Rectal smooth muscle tissue (tissue), 1 donor: ENCODE measurements at regions not wholly inside any gene's neighbourhood (a gene's known extent, or its start where the extent isn't known, plus 50 kb on each side); places are given as distances from the start of the nearest gene placed in this dataset.

Experiments used
- H3K27ac ChIP-seq: one replicate; pipeline ENCODE4 v1.7.0; 2013; ENCODE audit warnings: low read depth, low read length, inconsistent platforms
- H3K27me3 ChIP-seq: one replicate; pipeline ENCODE4 v1.7.0; 2013; ENCODE audit warnings: low read length; ENCODE audit not compliant: control insufficient read depth, insufficient read depth
- H3K36me3 ChIP-seq: one replicate; pipeline ENCODE4 v1.7.0; 2013; ENCODE audit warnings: low read length; ENCODE audit not compliant: control insufficient read depth, insufficient read depth
- H3K4me1 ChIP-seq: one replicate; pipeline ENCODE4 v1.7.0; 2013; ENCODE audit warnings: low read length; ENCODE audit not compliant: control insufficient read depth, insufficient read depth
- H3K4me3 ChIP-seq: one replicate; pipeline ENCODE4 v1.7.0; 2013; ENCODE audit warnings: low read length
- H3K9ac ChIP-seq: one replicate; pipeline ENCODE4 v1.7.0; 2013; ENCODE audit warnings: low read length

DNA sequence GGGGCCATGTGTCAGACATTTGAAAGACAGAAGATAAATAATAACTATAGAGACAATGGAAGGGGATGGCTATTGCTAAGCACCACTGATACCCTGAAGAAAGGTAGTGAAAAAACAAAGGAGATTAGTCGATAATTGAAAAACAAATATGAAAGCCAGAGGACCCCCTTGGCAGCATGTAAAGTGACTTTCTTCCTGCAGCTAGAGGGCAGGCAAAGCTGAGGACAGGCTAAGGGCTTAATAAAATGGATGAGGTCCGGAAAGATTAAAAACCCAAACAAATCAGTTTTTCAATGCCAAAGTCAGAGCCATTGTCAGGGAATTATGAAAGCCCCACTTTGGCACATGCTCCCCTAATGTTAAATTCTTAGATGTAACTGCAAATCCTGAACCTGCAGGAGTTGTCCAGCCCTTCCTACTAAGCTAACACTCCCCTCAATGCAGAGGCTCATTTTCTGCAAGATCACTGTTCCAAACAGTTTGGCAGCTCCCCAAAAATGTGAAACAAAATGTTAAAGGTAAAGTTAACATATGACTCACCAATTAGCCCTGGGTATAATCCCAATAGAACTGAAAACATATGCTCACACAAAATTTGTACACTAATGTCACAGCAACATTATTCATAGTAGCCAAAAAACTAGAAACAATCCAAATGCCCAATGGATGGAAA is 1177.9 kb downstream of the GRIK2 start:
- Histone ChIP-seq H3K27ac (no peak overlapping the region), H3K27me3 (no peaks in the 10 kb centered on the region), H3K4me3 (no peak overlapping the region), H3K4me1 (no peaks in the 10 kb centered on the region), H3K9ac (no peak overlapping the region), H3K36me3 (no peaks in the 10 kb centered on the region)

DNA sequence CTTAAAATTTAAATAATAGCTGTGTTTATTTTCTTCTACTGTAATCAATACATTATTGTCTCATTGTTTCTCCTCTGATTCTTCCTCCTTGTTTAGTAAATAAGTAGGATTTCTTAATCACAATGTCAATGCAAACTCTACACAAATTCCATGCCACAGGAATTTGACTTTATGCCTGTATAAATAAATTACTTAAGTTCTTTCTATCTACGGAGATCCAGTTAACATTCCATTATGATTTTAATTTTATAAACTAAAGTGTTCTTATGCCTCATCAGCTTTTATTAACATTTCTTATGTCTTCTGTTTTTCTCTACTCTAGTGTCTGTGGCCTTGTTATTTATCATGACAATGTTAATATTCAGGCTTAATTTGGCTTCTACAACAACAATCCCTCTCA is 1169.2 kb downstream of the GRIK2 start:
- H3K36me3 ChIP-seq: no peaks in the 10 kb centered on the region
- H3K27ac ChIP-seq: no peak overlapping the region
- H3K27me3 ChIP-seq: no peaks in the 10 kb centered on the region
- H3K9ac ChIP-seq: no peak overlapping the region
- no peaks in the 10 kb centered on the region for H3K4me1 ChIP-seq
- no peak overlapping the region for H3K4me3 ChIP-seq

DNA sequence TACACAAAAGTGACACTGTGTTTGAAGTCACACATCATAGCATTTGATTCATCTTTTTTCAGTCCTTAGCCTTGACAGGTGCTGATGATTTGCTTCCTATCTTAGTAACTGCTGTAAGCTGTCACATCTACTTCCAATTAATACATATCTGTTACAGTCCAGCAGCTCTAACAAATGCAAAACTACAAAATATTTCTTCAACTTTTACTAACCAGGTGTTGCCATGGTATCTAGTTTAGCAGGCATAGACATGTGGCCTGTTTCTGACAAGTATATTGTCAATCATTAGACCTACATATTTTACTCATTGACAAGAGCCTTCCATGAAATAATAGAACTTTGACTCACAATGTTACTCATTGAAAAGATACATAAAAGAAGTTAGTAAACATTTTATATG is 1159.7 kb downstream of the GRIK2 start:
- no peaks in the 10 kb centered on the region for H3K4me1 ChIP-seq
- no peak overlapping the region for H3K4me3 ChIP-seq
- H3K9ac ChIP-seq: no peak overlapping the region
- H3K27ac ChIP-seq: no peak overlapping the region
- H3K27me3 ChIP-seq: no peaks in the 10 kb centered on the region
- H3K36me3 ChIP-seq: no peaks in the 10 kb centered on the region

DNA sequence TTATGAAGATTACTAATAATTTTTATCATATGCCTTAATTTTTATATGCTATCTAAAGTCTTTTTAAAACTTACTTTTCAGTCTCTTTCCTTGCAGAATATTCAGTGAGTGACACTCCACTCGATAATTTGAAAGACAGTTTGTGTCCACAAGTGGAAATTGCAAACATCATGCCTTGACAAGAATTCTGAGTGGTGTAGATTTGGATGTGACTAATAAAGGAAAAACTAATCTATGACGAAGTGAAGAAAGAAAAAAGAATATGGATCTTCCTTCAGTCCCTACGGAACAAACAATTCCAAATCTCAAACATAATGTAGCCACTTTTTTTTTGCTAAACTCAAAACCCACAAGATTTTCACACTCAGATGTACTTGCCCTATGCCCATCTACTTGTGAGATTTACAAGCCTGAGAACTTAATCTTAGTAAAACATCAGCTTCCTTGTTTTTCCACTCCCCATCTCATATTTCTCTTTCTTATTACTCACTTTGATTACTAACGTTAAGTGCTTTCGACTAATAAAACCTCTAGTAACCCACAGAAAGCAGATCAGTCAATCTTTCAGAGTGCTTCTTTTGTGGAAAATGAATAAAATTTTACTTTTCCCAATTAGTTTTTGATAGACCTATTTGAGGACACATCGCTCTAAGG is 1155.8 kb downstream of the GRIK2 start:
- Histone ChIP-seq H3K4me1 (no peaks in the 10 kb centered on the region), H3K9ac (no peak overlapping the region), H3K36me3 (no peaks in the 10 kb centered on the region), H3K4me3 (no peak overlapping the region), H3K27me3 (no peaks in the 10 kb centered on the region), H3K27ac (no peak overlapping the region)

DNA sequence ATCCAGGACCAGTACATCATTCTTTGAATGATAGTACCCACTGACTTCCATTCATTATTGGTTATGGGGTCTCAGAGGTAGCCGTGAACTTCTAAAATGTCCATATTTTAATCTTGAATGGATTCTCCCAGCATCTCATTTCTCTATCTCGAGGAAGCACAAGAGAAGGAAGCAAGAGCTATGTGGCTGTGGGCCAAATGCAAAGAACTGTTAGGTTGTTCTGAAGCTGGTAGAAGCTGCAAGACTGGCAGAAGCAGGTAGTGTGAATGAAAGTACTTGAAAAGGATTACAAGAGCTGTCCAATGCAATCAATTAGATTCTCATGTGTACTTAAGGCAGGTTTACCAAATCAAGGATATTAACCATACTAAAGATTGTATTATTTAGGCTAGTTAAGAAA is 1131.8 kb downstream of the GRIK2 start:
- H3K27ac ChIP-seq: no peak overlapping the region
- H3K4me1 ChIP-seq: no peaks in the 10 kb centered on the region
- no peak overlapping the region for H3K4me3 ChIP-seq
- no peak overlapping the region for H3K9ac ChIP-seq
- H3K36me3 ChIP-seq: no peaks in the 10 kb centered on the region
- no peaks in the 10 kb centered on the region for H3K27me3 ChIP-seq

DNA sequence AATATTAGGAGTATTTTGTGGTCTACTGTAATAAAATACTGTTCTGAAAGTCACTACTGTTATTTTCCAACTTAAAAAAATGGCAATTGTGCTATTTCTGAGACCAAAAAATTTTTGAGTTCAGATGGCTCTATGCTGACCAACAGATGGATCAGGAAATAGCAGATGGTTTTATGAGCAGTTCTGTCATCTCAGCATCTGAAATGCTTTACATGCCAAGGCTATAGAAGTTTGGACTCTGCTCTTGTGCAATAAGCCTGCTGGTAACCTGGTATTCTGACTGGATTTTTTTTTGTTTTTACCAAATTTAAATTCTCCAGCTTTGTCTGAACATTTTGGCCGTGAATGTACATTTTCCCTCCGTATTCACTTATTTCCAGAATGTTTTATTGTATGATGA is 1127.5 kb downstream of the GRIK2 start:
- Histone ChIP-seq H3K36me3 (no peaks in the 10 kb centered on the region), H3K4me3 (no peak overlapping the region), H3K4me1 (no peaks in the 10 kb centered on the region), H3K27ac (no peak overlapping the region), H3K9ac (no peak overlapping the region), H3K27me3 (no peaks in the 10 kb centered on the region)

DNA sequence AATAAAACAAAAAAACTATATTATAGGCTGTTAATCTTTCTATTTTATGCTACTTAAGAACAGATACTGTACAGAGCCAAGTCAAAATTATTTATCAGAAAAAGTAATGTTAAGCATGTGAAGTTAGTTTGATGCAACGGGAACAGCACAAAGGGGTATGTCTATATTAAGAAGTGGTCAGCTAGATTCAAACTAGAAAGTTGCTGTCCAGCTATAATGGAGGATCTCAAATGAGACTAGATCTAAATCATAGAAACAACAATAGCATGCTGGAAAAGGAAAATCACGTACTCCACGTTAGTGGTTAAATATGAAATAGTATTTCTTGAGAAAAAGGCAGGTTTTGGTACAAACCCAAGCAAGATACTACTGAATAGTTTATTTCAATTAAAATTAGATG is 1124.0 kb downstream of the GRIK2 start:
- H3K27me3 ChIP-seq: no peaks in the 10 kb centered on the region
- H3K4me1 ChIP-seq: no peaks in the 10 kb centered on the region
- H3K36me3 ChIP-seq: no peaks in the 10 kb centered on the region

DNA sequence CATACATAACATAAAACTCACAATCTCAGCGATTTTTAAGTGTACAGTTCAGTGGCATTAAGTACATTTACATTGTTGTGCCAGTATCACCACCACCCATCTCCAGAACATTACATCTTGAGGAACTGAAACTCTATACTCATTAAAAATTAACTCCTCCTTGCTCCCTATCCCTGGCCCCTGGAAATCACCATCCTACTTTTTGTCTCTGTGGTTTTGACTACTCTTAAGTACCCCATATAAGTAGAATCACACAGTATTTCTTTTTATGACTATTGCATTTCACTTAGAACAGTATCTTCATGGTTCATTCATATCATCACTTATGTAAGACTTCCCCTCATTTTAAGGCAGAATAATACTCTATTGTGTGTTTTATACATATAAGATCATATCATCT is 1108.1 kb downstream of the GRIK2 start:
- no peak overlapping the region for H3K4me3 ChIP-seq
- no peaks in the 10 kb centered on the region for H3K36me3 ChIP-seq
- no peak overlapping the region for H3K9ac ChIP-seq
- no peaks in the 10 kb centered on the region for H3K4me1 ChIP-seq
- no peaks in the 10 kb centered on the region for H3K27me3 ChIP-seq
- H3K27ac ChIP-seq: no peak overlapping the region

More for the DNA sequence above, 1124.0 kb downstream of the GRIK2 start:
- H3K4me3 ChIP-seq: no peak overlapping the region
- no peak overlapping the region for H3K27ac ChIP-seq
- no peak overlapping the region for H3K9ac ChIP-seq

DNA sequence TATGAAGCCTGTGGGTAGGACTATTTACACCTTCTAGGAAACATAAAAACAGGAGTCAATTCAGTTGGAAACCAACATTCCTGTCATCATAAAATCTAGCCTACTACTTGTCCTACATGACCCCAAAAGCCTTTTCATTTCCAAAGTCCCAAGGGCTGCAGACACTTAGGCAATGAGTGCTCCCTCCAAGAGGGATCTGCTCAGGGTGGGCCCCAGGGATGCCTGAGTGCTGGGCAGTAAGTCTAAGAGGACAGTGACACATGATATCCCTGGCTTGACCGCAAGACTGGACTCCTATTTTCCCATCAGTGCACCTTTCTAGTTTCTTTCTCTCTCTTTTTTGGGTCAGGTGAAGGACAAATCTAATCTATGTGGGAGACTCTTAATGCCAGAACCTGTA is 1101.3 kb downstream of the GRIK2 start:
- no peaks in the 10 kb centered on the region for H3K36me3 ChIP-seq
- H3K4me1 ChIP-seq: no peaks in the 10 kb centered on the region
- H3K27me3 ChIP-seq: no peaks in the 10 kb centered on the region
- H3K27ac ChIP-seq: no peak overlapping the region
- no peak overlapping the region for H3K4me3 ChIP-seq
- no peak overlapping the region for H3K9ac ChIP-seq

DNA sequence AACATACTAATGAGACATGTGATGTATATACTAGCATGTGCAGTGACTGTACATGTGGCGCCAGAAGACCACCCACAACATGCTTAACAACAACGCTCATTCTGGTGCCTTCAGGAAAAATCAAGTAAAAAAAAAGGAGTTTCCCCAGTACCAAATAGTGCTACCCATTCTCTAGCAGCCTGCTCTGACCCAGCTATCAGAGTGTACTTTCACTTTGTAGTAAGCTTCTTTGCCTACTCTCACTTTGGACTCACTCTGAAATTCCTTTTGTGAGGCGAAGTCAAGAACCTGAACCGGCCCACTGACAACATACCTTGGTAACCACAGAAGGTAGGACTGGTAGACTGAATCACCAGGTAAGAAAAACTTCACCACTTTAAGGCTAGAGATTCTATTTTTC is 1100.0 kb downstream of the GRIK2 start:
- no peaks in the 10 kb centered on the region for H3K36me3 ChIP-seq
- no peaks in the 10 kb centered on the region for H3K27me3 ChIP-seq
- no peak overlapping the region for H3K27ac ChIP-seq
- H3K4me3 ChIP-seq: no peak overlapping the region
- no peaks in the 10 kb centered on the region for H3K4me1 ChIP-seq
- H3K9ac ChIP-seq: no peak overlapping the region

DNA sequence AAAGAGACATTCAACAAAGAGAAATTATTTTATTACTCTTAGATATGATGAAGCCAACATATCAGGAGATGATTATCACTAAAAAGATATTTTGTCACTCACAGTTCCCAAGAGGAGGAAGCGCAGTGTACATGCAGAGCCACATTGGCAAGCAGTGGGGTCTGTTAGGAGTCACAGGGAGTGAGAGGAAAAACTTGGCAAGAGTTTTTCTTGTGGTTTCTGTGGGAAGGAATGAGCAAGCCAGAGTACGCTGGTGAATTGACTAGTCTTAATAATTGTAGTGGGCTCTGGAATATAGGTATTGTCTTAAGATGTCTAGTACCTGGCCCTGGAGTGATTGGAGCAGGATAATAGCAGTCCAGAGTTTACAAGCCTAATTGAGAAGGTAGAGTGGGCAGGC is 1095.2 kb downstream of the GRIK2 start:
- Histone ChIP-seq H3K27me3 (no peaks in the 10 kb centered on the region), H3K27ac (no peak overlapping the region), H3K4me3 (no peak overlapping the region), H3K36me3 (no peaks in the 10 kb centered on the region), H3K9ac (no peak overlapping the region), H3K4me1 (no peaks in the 10 kb centered on the region)

DNA sequence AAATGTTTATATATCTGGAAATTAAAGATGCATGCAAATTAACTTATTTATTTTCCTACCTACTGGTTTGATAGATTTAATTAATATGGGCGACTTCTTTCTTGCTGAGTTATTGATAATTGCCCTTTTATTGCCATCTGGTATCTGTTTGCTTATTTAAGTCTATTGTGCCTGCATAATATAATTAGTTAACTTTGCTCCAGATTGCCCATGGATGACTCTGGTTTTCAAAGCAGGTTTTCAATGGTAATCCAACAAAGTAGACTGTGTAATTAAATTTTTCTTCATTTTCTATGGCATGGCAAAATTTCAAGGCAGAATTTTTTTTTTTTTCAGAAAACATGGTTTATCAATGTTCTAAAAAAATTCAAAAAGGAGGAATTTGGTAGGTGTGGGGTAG is 1092.0 kb downstream of the GRIK2 start:
- no peak overlapping the region for H3K27ac ChIP-seq
- H3K4me1 ChIP-seq: no peaks in the 10 kb centered on the region
- H3K36me3 ChIP-seq: no peaks in the 10 kb centered on the region
- no peak overlapping the region for H3K9ac ChIP-seq
- no peak overlapping the region for H3K4me3 ChIP-seq
- H3K27me3 ChIP-seq: no peaks in the 10 kb centered on the region
